Uterus (tissue), 3 donors: ENCODE measurements at regions not wholly inside any gene's neighbourhood (a gene's known extent, or its start where the extent isn't known, plus 50 kb on each side); places are given as distances from the start of the nearest gene placed in this dataset.

Experiments
- DNase-seq, 2 donors: peaks; one replicate each; pipeline ENCODE4 v3.0.0-alpha.2; 2019 to 2020
- H3K27ac ChIP-seq, 2 donors: fragments of 200-600 bp; sonication (generic); 1 replicate in 1 of 2; 2 replicates in 1 of 2; pipeline ENCODE4 v1.5.1; 2016 to 2018
- H3K27me3 ChIP-seq, 2 donors: fragments of 200-600 bp; sonication (generic); one replicate each; pipeline ENCODE4 v1.5.1; 2018 to 2019; ENCODE audit warnings: control low read depth in 1 of 2
- H3K36me3 ChIP-seq, 2 donors: fragments of 200-600 bp; sonication (generic); one replicate each; pipeline ENCODE4 v1.5.1; 2019; ENCODE audit warnings: control low read depth in 1 of 2
- H3K4me1 ChIP-seq, 2 donors: fragments of 200-600 bp; sonication (generic); one replicate each; pipeline ENCODE4 v1.5.1; 2018 to 2019; ENCODE audit warnings: control low read depth in 1 of 2
- H3K4me3 ChIP-seq, 2 donors: fragments of 200-600 bp; sonication (generic); 1 replicate in 1 of 2; 2 replicates in 1 of 2; pipeline ENCODE4 v1.5.1; 2018 to 2019; ENCODE audit warnings: mild to moderate bottlenecking in 1 of 2
- H3K9me3 ChIP-seq, 2 donors: fragments of 200-600 bp; sonication (generic); one replicate each; pipeline ENCODE4 v1.5.1; 2019; ENCODE audit warnings: control low read depth in 1 of 2
- POLR2A ChIP-seq, 2 donors: fragments of 450-650 bp; IDR thresholded peaks; one replicate each; pipeline ENCODE4 v1.6.1; 2016; ENCODE audit warnings: antibody characterized with exemption in 2 of 2, mild to moderate bottlenecking in 1 of 2, moderate library complexity in 1 of 2
- intact Hi-C: fragments of 100-400 bp; cut with DNase I; formaldehyde crosslinking; loops from one replicate; pipeline ENCODE4 v1.15.1; 2023; ENCODE audit warnings: low total_unique reads
- TF ChIP-seq, protein P1 (sequence below), 4 experiments: fragments of 200-600 bp in 2 of 4; fragments of 450-650 bp in 2 of 4; sonication (generic) in 2 of 4; IDR thresholded peaks; one replicate each; pipeline ENCODE4 v1.5.1; 2016 to 2019; ENCODE audit warnings: antibody characterized with exemption in 4 of 4, mild to moderate bottlenecking in 2 of 4, moderate library complexity in 1 of 4
- donor health status: DM: yes; HTN: yes; CAD: no.

DNA sequence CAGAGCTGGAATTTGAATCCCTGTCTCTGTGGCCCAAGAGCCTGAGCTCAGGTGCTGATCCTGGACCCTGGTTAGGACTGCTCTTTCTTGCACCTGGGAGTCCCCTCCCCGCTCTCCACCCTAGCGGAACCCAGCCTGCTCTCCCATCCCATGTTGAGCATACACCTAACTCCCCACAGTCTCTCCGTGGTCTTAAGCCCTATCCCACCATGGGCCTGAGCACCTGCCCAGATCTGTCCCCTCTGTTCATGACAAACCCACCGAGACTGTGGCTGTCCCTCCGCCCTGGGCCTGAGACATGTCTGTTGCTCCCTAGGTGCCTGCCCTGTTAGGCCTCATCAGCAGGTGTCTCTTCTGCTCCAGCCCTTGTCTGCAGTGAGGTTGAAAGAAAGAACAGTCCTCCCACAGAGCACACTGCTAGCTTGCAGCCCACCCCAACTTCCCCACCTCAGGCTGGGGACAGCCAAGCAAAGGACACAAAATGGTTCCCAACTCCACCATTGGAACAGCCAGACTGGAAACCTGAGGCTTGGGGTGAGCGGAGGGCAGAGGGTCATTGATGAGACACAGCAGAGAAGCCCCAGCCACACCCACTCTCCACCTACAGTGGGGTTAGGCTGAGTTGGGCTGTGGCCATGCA lies 118.5 kb downstream of the MATN1 start:
- Histone ChIP-seq H3K27me3 (no peaks in the 10 kb centered on the region), H3K9me3 (no peaks in the 10 kb centered on the region), H3K36me3 (no peaks in the 10 kb centered on the region), H3K27ac (no peak overlapping the region), H3K4me3 (no peak overlapping the region), H3K4me1 (no peaks in the 10 kb centered on the region)
- no peak for TF ChIP-seq POLR2A (IDR thresholded peaks at IDR 0.05)
- TF ChIP-seq, protein P1, sequence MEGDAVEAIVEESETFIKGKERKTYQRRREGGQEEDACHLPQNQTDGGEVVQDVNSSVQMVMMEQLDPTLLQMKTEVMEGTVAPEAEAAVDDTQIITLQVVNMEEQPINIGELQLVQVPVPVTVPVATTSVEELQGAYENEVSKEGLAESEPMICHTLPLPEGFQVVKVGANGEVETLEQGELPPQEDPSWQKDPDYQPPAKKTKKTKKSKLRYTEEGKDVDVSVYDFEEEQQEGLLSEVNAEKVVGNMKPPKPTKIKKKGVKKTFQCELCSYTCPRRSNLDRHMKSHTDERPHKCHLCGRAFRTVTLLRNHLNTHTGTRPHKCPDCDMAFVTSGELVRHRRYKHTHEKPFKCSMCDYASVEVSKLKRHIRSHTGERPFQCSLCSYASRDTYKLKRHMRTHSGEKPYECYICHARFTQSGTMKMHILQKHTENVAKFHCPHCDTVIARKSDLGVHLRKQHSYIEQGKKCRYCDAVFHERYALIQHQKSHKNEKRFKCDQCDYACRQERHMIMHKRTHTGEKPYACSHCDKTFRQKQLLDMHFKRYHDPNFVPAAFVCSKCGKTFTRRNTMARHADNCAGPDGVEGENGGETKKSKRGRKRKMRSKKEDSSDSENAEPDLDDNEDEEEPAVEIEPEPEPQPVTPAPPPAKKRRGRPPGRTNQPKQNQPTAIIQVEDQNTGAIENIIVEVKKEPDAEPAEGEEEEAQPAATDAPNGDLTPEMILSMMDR (IDR thresholded peaks at IDR 0.05): no peak
- no peak for DNase-seq
- intact Hi-C loops: no loop called here

DNA sequence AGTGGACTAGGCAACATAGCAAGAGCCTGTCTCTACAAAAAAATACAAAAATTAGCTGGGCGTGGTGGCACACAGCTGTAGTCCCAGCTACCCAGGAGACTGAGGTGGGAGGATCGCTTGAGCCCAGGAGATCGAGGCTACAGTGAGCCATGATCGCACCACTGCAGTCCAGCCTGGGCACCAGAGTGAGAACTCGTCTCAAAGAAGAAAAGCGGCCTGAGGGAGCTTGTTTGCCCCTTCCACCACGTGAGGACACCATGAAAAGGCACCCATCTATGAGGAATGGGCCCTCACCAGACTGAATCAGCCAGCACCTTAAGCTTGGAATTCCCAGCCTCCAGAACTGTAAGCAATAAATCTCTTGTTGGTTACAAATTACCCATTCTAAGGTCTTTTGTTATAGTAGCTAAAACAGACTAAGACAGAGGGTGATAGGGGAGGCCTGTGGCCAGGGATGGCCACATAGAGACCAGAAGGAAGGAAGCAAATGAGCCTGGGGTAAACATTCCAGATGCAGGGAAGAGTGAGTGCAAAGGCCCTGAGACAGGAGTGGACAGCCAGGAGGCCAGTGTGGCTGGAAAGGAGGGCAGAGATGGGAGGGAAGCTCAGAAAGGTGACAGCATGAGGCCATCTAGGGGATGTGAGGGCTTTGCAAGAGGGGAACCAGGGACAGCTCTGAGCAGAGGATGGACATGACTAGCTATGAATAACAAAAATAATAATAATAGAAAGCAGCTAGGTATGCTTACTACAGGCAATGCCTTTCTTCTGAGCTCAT lies 120.1 kb downstream of the MATN1 start:
- no peak for DNase-seq
- TF ChIP-seq POLR2A (IDR thresholded peaks at IDR 0.05): no peak
- TF ChIP-seq, protein P1 (IDR thresholded peaks at IDR 0.05): no peak

DNA sequence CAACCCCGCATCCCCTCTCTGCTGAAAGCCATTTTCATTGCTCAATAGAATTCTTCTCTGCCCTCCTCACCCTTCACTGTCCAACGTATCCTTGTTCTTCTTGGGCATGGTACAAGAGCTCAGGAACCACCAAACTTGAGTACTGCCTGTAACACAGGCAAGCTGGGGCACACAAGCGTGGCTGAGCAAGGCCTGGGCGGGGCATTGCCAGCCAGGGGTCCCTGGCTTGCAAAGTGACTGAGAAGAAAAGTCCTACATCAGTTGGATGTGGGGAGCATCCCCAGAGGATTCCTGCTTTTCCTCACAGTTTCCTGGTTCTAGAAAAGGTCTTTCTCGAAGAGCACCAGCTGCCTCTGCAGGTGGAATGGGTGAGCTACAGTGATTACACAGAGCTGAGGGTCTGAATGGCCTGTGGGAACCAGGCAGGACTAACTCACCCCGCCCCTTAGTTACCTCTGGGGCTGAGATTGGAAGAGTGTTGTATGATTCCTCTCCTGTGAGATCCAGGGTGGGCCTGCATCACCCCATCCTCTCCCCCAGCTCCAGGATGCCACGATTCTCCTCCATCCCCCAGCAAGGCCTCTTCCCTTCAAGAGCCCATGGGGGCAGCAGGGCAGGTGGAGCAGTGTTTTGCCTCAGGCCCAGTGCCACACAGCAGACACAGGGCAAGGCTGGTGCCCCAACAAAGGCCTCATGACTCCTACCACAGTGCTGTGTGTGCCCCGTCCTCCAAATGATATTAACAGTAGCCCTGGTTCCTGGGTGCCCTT lies 121.9 kb downstream of the MATN1 start:
- Histone ChIP-seq H3K27ac (no peak overlapping the region), H3K9me3 (no peaks in the 10 kb centered on the region), H3K36me3 (no peaks in the 10 kb centered on the region), H3K4me1 (no peaks in the 10 kb centered on the region), H3K4me3 (no peak overlapping the region), H3K27me3 (no peaks in the 10 kb centered on the region)
- TF ChIP-seq, protein P1 (IDR thresholded peaks at IDR 0.05): no peak
- TF ChIP-seq POLR2A (IDR thresholded peaks at IDR 0.05): no peak
- DNase-seq: no peak
- intact Hi-C loops: no loop called here

More for the DNA sequence above, 120.1 kb downstream of the MATN1 start:
- intact Hi-C loops: no loop called here
- Histone ChIP-seq H3K27ac (no peak overlapping the region), H3K4me3 (no peak overlapping the region), H3K36me3 (no peaks in the 10 kb centered on the region), H3K27me3 (no peaks in the 10 kb centered on the region), H3K4me1 (no peaks in the 10 kb centered on the region), H3K9me3 (no peaks in the 10 kb centered on the region)

DNA sequence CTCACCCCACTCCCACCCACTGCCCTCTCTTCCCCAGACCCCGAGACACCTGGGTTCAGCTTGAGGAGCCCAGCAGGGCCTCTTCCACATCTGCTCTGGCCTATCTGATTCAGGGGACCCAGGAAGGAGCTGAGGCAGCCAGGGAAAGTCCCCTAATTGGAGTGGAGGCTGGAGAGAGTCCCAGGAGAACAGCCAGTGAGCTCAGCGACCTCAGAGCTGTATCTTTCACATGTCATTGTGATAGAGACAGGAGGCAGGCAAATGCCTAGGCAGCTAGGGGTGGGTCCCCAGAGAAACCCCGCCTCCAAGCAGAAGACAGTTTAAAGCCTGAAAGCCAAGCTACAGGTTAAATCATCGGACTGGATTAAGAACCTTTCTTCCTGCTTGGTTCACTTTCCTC lies 122.7 kb downstream of the MATN1 start:
- H3K4me3 ChIP-seq: no peak overlapping the region
- intact Hi-C loops: no loop called here
- H3K4me1 ChIP-seq: no peaks in the 10 kb centered on the region
- no peaks in the 10 kb centered on the region for H3K36me3 ChIP-seq
- TF ChIP-seq, protein P1 (IDR thresholded peaks at IDR 0.05): no peak
- no peak for TF ChIP-seq POLR2A (IDR thresholded peaks at IDR 0.05)
- no peak overlapping the region for H3K27ac ChIP-seq
- no peak for DNase-seq
- no peaks in the 10 kb centered on the region for H3K9me3 ChIP-seq
- H3K27me3 ChIP-seq: no peaks in the 10 kb centered on the region

DNA sequence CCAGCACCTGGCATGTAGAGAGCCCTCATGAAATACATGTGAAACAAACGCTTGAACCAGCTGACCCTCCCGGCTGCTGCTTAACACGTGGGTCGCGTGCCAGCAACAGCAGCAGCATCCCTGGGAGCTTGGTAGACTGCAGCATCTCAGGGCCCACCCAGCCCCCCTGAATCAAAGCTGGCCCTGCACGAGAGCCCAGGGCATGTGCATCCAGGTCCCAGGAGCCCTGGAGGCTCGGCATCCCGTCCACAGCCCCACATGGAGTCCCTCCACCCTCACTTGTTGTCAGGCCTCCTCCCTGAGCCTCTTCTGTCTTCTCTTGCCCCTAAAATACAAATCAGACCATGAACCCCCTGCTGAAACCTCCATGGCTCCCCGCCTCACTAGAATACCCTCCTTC lies 123.1 kb downstream of the MATN1 start:
- H3K27me3 ChIP-seq: no peaks in the 10 kb centered on the region
- H3K4me1 ChIP-seq: no peaks in the 10 kb centered on the region
- H3K36me3 ChIP-seq: no peaks in the 10 kb centered on the region
- H3K9me3 ChIP-seq: no peaks in the 10 kb centered on the region
- H3K4me3 ChIP-seq: no peak overlapping the region
- DNase-seq: no peak
- intact Hi-C loops: no loop called here
- H3K27ac ChIP-seq: no peak overlapping the region
- no peak for TF ChIP-seq POLR2A (IDR thresholded peaks at IDR 0.05)
- TF ChIP-seq, protein P1 (IDR thresholded peaks at IDR 0.05): no peak
